Right ventricle myocardium inferior (tissue), 1 donor: ENCODE measurements at regions not wholly inside any gene's neighbourhood (a gene's known extent, or its start where the extent isn't known, plus 50 kb on each side); places are given as distances from the start of the nearest gene placed in this dataset.
"Not testable (repeated sequence)": the region's sequence is repeated elsewhere in the genome, so short reads cannot be mapped to it uniquely, and the experiment has no call there.

Experiments used
- ATAC-seq: fragments of 200-7000 bp; cut with Tn5 transposase; one replicate; pipeline ENCODE4 v1.9.1; 2020; ENCODE audit warnings: mild to moderate bottlenecking, moderate library complexity
- DNase-seq: peaks from one replicate; pipeline ENCODE4 v3.0.0; 2021; ENCODE audit errors: missing footprints
- intact Hi-C: fragments of 100-400 bp; cut with DNase I; formaldehyde crosslinking; loops from one replicate; pipeline ENCODE4 v1.11.0; 2022
- donor health status: DM: no; HTN: yes; CAD: no; lungs with severe emphysema.

GRCh38 chr1:80566123-80566522, 1234.6 kb upstream of the ADGRL2 start:
- no peak for DNase-seq
- intact Hi-C loops, result no loop called here
- no peak for ATAC-seq

GRCh38 chr1:80565406-80565805, 1235.3 kb upstream of the ADGRL2 start:
- ATAC-seq, result no peak
- intact Hi-C loops, result no loop called here
- DNase-seq, result no peak

- no peak for DNase-seq
- intact Hi-C loops, result no loop called here
- ATAC-seq, result no peak
Measured at GRCh38 chr1:80542231-80542630, 1258.5 kb upstream of the ADGRL2 start.

GRCh38 chr1:80540596-80540995, 1260.1 kb upstream of the ADGRL2 start:
- intact Hi-C loops, result no loop called here
- DNase-seq, result no peak
- no peak for ATAC-seq

GRCh38 chr1:80540149-80540548, 1260.6 kb upstream of the ADGRL2 start:
- intact Hi-C loops, result no loop called here
- no peak for ATAC-seq
- no peak for DNase-seq

- ATAC-seq, DNase-seq, intact Hi-C loops: not testable (repeated sequence)
Measured at GRCh38 chr1:80539298-80539697, 1261.4 kb upstream of the ADGRL2 start.

- no peak for ATAC-seq
- no peak for DNase-seq
- intact Hi-C loops, result no loop called here
Measured at GRCh38 chr1:80536461-80536860, 1264.3 kb upstream of the ADGRL2 start.

- DNase-seq (no peak), ATAC-seq (no peak)
- intact Hi-C loops, result no loop called here
Measured at GRCh38 chr1:80535466-80535865, 1265.3 kb upstream of the ADGRL2 start.

GRCh38 chr1:80534606-80535360, 1266.0 kb upstream of the ADGRL2 start:
- intact Hi-C loops, result no loop called here
- ATAC-seq (no peak), DNase-seq (no peak)

GRCh38 chr1:80533775-80534334, 1266.9 kb upstream of the ADGRL2 start:
- ATAC-seq, result no peak
- intact Hi-C loops, result no loop called here
- DNase-seq, result no peak

- DNase-seq, result no peak
- intact Hi-C loops, result no loop called here
- no peak for ATAC-seq
Measured at GRCh38 chr1:80533093-80533492, 1267.6 kb upstream of the ADGRL2 start.

- ATAC-seq, result no peak
- no peak for DNase-seq
- intact Hi-C loops, result no loop called here
Measured at GRCh38 chr1:80531182-80531581, 1269.6 kb upstream of the ADGRL2 start.

- intact Hi-C loops, result no loop called here
- DNase-seq (no peak), ATAC-seq (no peak)
Measured at GRCh38 chr1:80529546-80529945, 1271.2 kb upstream of the ADGRL2 start.

GRCh38 chr1:80523861-80524260, 1276.9 kb upstream of the ADGRL2 start:
- intact Hi-C loops, result no loop called here
- DNase-seq (no peak), ATAC-seq (no peak)

GRCh38 chr1:80523071-80523470, 1277.7 kb upstream of the ADGRL2 start:
- intact Hi-C loops, ATAC-seq, DNase-seq: not testable (repeated sequence)

- ATAC-seq (no peak), DNase-seq (no peak)
- intact Hi-C loops, result no loop called here
Measured at GRCh38 chr1:80520949-80521348, 1279.8 kb upstream of the ADGRL2 start.

- no peak for ATAC-seq
- intact Hi-C loops, result no loop called here
- DNase-seq, result no peak
Measured at GRCh38 chr1:80517062-80517461, 1283.7 kb upstream of the ADGRL2 start.

- ATAC-seq (no peak), DNase-seq (no peak)
- intact Hi-C loops, result no loop called here
Measured at GRCh38 chr1:80509965-80510522, 1290.7 kb upstream of the ADGRL2 start.

- DNase-seq (no peak), ATAC-seq (no peak)
- intact Hi-C loops, result no loop called here
Measured at GRCh38 chr1:80506216-80506615, 1294.5 kb upstream of the ADGRL2 start.

- no peak for ATAC-seq
- intact Hi-C loops, result no loop called here
- DNase-seq, result no peak
Measured at GRCh38 chr1:80498673-80499072, 1302.1 kb upstream of the ADGRL2 start.
